ENCODE measurements at regions not wholly inside any gene's neighbourhood (a gene's known extent, or its start where the extent isn't known, plus 50 kb on each side); places are given as distances from the start of the nearest gene placed in this dataset.

GRCh38 chr3:127350172-127351050, 62.6 kb upstream of the PRR20G start:
- DNase-seq (ENCODE audit: low read depth in 2 of 2): no peak

GRCh38 chr3:127349501-127350171, 61.8 kb upstream of the PRR20G start:
- no peak for DNase-seq (ENCODE audit: low read depth in 2 of 2)

GRCh38 chr3:127342735-127343134, 54.9 kb upstream of the PRR20G start:
- DNase-seq (ENCODE audit: low read depth in 2 of 2): no peak

- no peak for DNase-seq (ENCODE audit: low read depth in 2 of 2)
These were observed 52.3 kb upstream of the PRR20G start for GRCh38 chr3:127339928-127340861.

- no peak for DNase-seq (ENCODE audit: low read depth in 2 of 2)
These were observed 51.2 kb upstream of the PRR20G start for GRCh38 chr3:127339016-127339415.

- DNase-seq (ENCODE audit: low read depth in 2 of 2): no peak
These were observed 50.2 kb upstream of the PRR20G start for GRCh38 chr3:127337911-127338531.
